Neural progenitor cell (in vitro differentiated cells): ENCODE measurements at regions not wholly inside any gene's neighbourhood (a gene's known extent, or its start where the extent isn't known, plus 50 kb on each side); places are given as distances from the start of the nearest gene placed in this dataset.

Experiments
- DNase-seq: peaks from one replicate; pipeline ENCODE4 v3.0.0-alpha.2; 2016; ENCODE audit warnings: low spot score
- H2AFZ ChIP-seq: fragments of 200-600 bp; sonication (generic); replicated peaks from 2 replicates; pipeline ENCODE4 v1.6.1; 2016; ENCODE audit warnings: antibody characterized with exemption
- H3F3A ChIP-seq: fragments of 200-600 bp; sonication (generic); 2 replicates; pipeline ENCODE4 v1.6.1; 2016; ENCODE audit warnings: antibody characterized with exemption, low read depth
- H3K27ac ChIP-seq: fragments of 200-600 bp; sonication (generic); 2 replicates; pipeline ENCODE4 v1.5.1; 2016; ENCODE audit warnings: mild to moderate bottlenecking
- H3K27me3 ChIP-seq: fragments of 200-600 bp; sonication (generic); 2 replicates; pipeline ENCODE4 v1.6.1; 2016; ENCODE audit warnings: mild to moderate bottlenecking, moderate library complexity
- H3K36me3 ChIP-seq: fragments of 200-600 bp; sonication (generic); 2 replicates; pipeline ENCODE4 v1.5.1; 2016
- H3K4me1 ChIP-seq: fragments of 200-600 bp; sonication (generic); 2 replicates; pipeline ENCODE4 v1.6.1; 2016; ENCODE audit warnings: mixed run types
- H3K4me2 ChIP-seq: fragments of 200-600 bp; sonication (generic); 2 replicates; pipeline ENCODE4 v1.6.1; 2016
- H3K4me3 ChIP-seq: fragments of 200-600 bp; sonication (generic); 2 replicates; pipeline ENCODE4 v1.5.1; 2016
- H3K79me2 ChIP-seq: fragments of 200-600 bp; sonication (generic); 2 replicates; pipeline ENCODE4 v1.6.1; 2016; ENCODE audit warnings: low read depth
- H3K9ac ChIP-seq: fragments of 200-600 bp; sonication (generic); 2 replicates; pipeline ENCODE4 v1.6.1; 2016
- H3K9me3 ChIP-seq: fragments of 200-600 bp; sonication (generic); 2 replicates; pipeline ENCODE4 v1.5.1; 2016; ENCODE audit warnings: low read depth
- H4K20me1 ChIP-seq: fragments of 200-600 bp; sonication (generic); 2 replicates; pipeline ENCODE4 v1.6.1; 2016; ENCODE audit warnings: low read depth
- H3K27ac Mint-ChIP-seq: 3 replicates; pipeline ENCODE4 v1.8.0; 2021; ENCODE audit warnings: mixed read lengths
- H3K27me3 Mint-ChIP-seq: 2 replicates; pipeline ENCODE4 v1.8.0; 2022; ENCODE audit warnings: low read depth, mild to moderate bottlenecking, inconsistent platforms, moderate library complexity, mixed read lengths; ENCODE audit not compliant: insufficient read depth
- H3K36me3 Mint-ChIP-seq: 3 replicates; pipeline ENCODE4 v1.8.0; 2021; ENCODE audit warnings: mixed read lengths
- H3K4me1 Mint-ChIP-seq: 3 replicates; pipeline ENCODE4 v1.8.0; 2021; ENCODE audit warnings: mixed read lengths
- H3K4me3 Mint-ChIP-seq: 3 replicates; pipeline ENCODE4 v1.8.0; 2021; ENCODE audit warnings: mild to moderate bottlenecking, moderate library complexity, mixed read lengths
- H3K9me3 Mint-ChIP-seq: 3 replicates; pipeline ENCODE4 v1.8.0; 2020; ENCODE audit warnings: mixed read lengths
- EZH2 ChIP-seq: fragments of 200-600 bp; sonication (generic); IDR thresholded peaks from 2 replicates; pipeline ENCODE4 v1.6.1; 2017; ENCODE audit warnings: antibody characterized with exemption, mild to moderate bottlenecking, moderate library complexity
- EZH2phosphoT487 ChIP-seq: fragments of 200-600 bp; sonication (generic); IDR thresholded peaks from 2 replicates; pipeline ENCODE4 v1.6.1; 2017; ENCODE audit warnings: antibody characterized with exemption
- TF ChIP-seq, protein P1 (sequence below): fragments of 200-600 bp; sonication (generic); IDR thresholded peaks from 2 replicates; pipeline ENCODE4 v1.5.1; 2017; ENCODE audit warnings: antibody characterized with exemption, mild to moderate bottlenecking

DNA sequence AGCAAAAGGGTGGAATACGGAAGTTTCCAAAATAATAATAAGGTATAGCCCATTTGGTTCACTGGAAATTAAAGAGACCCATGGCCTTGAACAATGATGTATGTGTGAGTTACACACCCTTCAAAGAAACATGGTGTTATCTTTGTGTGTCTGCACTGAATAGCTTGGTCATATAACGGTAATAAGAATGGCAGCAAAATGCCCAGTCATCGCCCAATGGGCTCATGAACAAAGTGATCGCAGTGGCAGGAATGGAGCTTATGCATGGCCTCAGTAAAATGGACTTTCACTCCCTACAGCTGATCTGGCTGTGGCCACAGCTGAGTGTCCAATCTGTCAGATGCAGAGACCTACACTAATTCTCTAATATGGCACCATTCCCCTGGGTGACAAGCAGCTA, 201.3 kb downstream of the RPIA start:
- H3K79me2 ChIP-seq, result no peaks in the 10 kb centered on the region
- peaks cover under 1% of the 10 kb centered on the region for H3K9me3 Mint-ChIP-seq
- no peaks in the 10 kb centered on the region for H3F3A ChIP-seq
- H3K27me3 Mint-ChIP-seq, result no peaks in the 10 kb centered on the region
- no peaks in the 10 kb centered on the region for H4K20me1 ChIP-seq
- H3K4me1 Mint-ChIP-seq, result peaks cover under 1% of the 10 kb centered on the region
- no peak for DNase-seq
- H3K4me3 Mint-ChIP-seq, result no peak overlapping the region
- no peaks in the 10 kb centered on the region for H3K27me3 ChIP-seq
- peaks cover 7% of the 10 kb centered on the region for H3K36me3 ChIP-seq
- H3K27ac ChIP-seq, result no peak overlapping the region
- no peak overlapping the region for H2AFZ ChIP-seq
- TF ChIP-seq, protein P1, sequence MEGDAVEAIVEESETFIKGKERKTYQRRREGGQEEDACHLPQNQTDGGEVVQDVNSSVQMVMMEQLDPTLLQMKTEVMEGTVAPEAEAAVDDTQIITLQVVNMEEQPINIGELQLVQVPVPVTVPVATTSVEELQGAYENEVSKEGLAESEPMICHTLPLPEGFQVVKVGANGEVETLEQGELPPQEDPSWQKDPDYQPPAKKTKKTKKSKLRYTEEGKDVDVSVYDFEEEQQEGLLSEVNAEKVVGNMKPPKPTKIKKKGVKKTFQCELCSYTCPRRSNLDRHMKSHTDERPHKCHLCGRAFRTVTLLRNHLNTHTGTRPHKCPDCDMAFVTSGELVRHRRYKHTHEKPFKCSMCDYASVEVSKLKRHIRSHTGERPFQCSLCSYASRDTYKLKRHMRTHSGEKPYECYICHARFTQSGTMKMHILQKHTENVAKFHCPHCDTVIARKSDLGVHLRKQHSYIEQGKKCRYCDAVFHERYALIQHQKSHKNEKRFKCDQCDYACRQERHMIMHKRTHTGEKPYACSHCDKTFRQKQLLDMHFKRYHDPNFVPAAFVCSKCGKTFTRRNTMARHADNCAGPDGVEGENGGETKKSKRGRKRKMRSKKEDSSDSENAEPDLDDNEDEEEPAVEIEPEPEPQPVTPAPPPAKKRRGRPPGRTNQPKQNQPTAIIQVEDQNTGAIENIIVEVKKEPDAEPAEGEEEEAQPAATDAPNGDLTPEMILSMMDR, result no peak
- TF ChIP-seq EZH2 (no peak), EZH2phosphoT487 (no peak)
- H3K4me3 ChIP-seq, result no peak overlapping the region
- H3K4me2 ChIP-seq, result no peak overlapping the region
- H3K9me3 ChIP-seq, result peaks cover 41% of the 10 kb centered on the region
- H3K27ac Mint-ChIP-seq, result no peak overlapping the region
- H3K36me3 Mint-ChIP-seq, result no peaks in the 10 kb centered on the region
- no peak overlapping the region for H3K9ac ChIP-seq
- H3K4me1 ChIP-seq, result no peaks in the 10 kb centered on the region

DNA sequence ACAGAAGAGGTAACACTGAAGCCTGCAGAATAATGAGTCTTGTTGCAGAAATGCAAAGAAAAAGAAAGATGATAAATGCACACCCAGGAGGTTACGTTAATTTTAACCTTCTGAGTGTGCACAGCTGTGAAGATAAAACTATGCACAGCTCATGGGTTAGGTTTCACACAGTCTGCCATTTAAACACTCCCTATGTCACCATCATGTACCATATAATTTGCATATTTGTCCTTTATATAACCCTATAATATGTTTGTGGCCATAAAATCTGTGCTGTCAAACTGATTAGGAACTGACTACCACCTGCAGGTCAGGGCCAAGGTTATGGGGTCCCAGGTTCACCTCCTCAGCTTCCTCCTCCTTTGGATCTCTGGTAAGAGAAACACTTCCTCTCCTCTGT, 205.5 kb downstream of the RPIA start:
- H3K9me3 Mint-ChIP-seq, result peaks cover 4% of the 10 kb centered on the region
- H3K4me3 ChIP-seq, result no peak overlapping the region
- no peak overlapping the region for H3K4me3 Mint-ChIP-seq
- TF ChIP-seq, protein P1, result no peak
- TF ChIP-seq EZH2phosphoT487 (no peak), EZH2 (no peak)
- H3K4me1 ChIP-seq, result no peaks in the 10 kb centered on the region
- no peaks in the 10 kb centered on the region for H3K27me3 ChIP-seq
- H3K27ac Mint-ChIP-seq, result no peak overlapping the region
- DNase-seq, result no peak
- no peak overlapping the region for H3K9ac ChIP-seq
- no peak overlapping the region for H2AFZ ChIP-seq
- H3K36me3 Mint-ChIP-seq, result no peaks in the 10 kb centered on the region
- H3K27ac ChIP-seq, result no peak overlapping the region
- peaks cover 4% of the 10 kb centered on the region for H3K4me1 Mint-ChIP-seq
- peaks cover 7% of the 10 kb centered on the region for H3K36me3 ChIP-seq
- no peaks in the 10 kb centered on the region for H3K27me3 Mint-ChIP-seq
- no peaks in the 10 kb centered on the region for H3K79me2 ChIP-seq
- peaks cover 37% of the 10 kb centered on the region for H3K9me3 ChIP-seq
- no peak overlapping the region for H3K4me2 ChIP-seq
- no peaks in the 10 kb centered on the region for H4K20me1 ChIP-seq
- no peaks in the 10 kb centered on the region for H3F3A ChIP-seq

DNA sequence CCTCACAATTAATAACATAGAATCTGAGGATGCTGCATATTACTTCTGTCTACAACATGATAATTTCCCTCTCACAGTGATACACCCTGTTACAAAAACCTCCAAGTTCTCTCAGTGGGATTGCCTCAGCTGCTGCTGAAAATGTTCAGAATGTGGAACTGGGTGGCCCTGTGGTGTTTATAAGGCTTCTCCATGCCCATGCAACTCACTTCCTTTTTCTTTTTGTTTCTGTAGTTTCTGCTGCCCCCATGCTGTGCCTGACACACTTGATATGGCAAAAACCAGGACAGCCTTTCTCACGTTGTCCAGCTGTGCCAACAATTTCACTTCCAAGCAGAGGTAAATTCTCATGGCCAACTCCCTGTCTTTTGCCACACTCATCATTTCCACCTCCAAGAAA, 206.2 kb downstream of the RPIA start:
- TF ChIP-seq, protein P1, result no peak
- TF ChIP-seq EZH2, result no peak
- no peak for TF ChIP-seq EZH2phosphoT487

More for the DNA sequence above, 206.2 kb downstream of the RPIA start:
- peaks cover 4% of the 10 kb centered on the region for H3K9me3 Mint-ChIP-seq
- H3K27me3 ChIP-seq, result no peaks in the 10 kb centered on the region
- no peak overlapping the region for H3K4me3 Mint-ChIP-seq
- no peak overlapping the region for H3K4me3 ChIP-seq
- H4K20me1 ChIP-seq, result no peaks in the 10 kb centered on the region
- no peaks in the 10 kb centered on the region for H3K36me3 Mint-ChIP-seq
- peaks cover 40% of the 10 kb centered on the region for H3K9me3 ChIP-seq
- no peak overlapping the region for H3K9ac ChIP-seq
- H3K4me2 ChIP-seq, result no peak overlapping the region
- H3K36me3 ChIP-seq, result peaks cover 7% of the 10 kb centered on the region
- DNase-seq, result no peak
- H3K27me3 Mint-ChIP-seq, result no peaks in the 10 kb centered on the region
- no peak overlapping the region for H2AFZ ChIP-seq
- H3K4me1 ChIP-seq, result no peaks in the 10 kb centered on the region
- peaks cover 4% of the 10 kb centered on the region for H3K4me1 Mint-ChIP-seq
- H3K27ac Mint-ChIP-seq, result no peak overlapping the region
- no peak overlapping the region for H3K27ac ChIP-seq
- no peaks in the 10 kb centered on the region for H3K79me2 ChIP-seq
- H3F3A ChIP-seq, result no peaks in the 10 kb centered on the region
